Transverse colon (tissue), 4 donors: ENCODE measurements at regions not wholly inside any gene's neighbourhood (a gene's known extent, or its start where the extent isn't known, plus 50 kb on each side); places are given as distances from the start of the nearest gene placed in this dataset.

Source experiments
- CTCF ChIP-seq, 5 experiments: fragments of 200-600 bp in 3 of 5; fragments of 450-650 bp in 2 of 5; sonication (generic) in 3 of 5; IDR thresholded peaks; 1 replicate in 2 of 5; 2 replicates in 3 of 5; pipeline ENCODE4 v1.5.1; 2016 to 2017; ENCODE audit warnings: antibody characterized with exemption in 5 of 5, inconsistent platforms in 3 of 5, mild to moderate bottlenecking in 2 of 5, moderate library complexity in 1 of 5
- EP300 ChIP-seq: sonication (generic); formaldehyde crosslinking; IDR thresholded peaks from one replicate; pipeline ENCODE4 v1.6.1; 2017; ENCODE audit warnings: antibody characterized with exemption, low read depth
- POLR2A ChIP-seq: fragments of 450-650 bp; IDR thresholded peaks from one replicate; pipeline ENCODE4 v1.6.1; 2016; ENCODE audit warnings: antibody characterized with exemption, mild to moderate bottlenecking, moderate library complexity
- POLR2AphosphoS5 ChIP-seq, 3 donors: sonication (generic); formaldehyde crosslinking; IDR thresholded peaks; one replicate each; pipeline ENCODE4 v1.6.1; 2016; ENCODE audit warnings: antibody characterized with exemption in 3 of 3

- TF ChIP-seq CTCF (IDR thresholded peaks at IDR 0.05), result no peak
- TF ChIP-seq EP300, result no peak
- TF ChIP-seq POLR2A, result no peak
- TF ChIP-seq POLR2AphosphoS5 (IDR thresholded peaks at IDR 0.05), result no peak
These were observed 84.2 kb upstream of the PCDH8 start for GRCh38 chr13:52932649-52933048.
